ENCODE measurements at regions not wholly inside any gene's neighbourhood (a gene's known extent, or its start where the extent isn't known, plus 50 kb on each side); places are given as distances from the start of the nearest gene placed in this dataset.
"Not testable (repeated sequence)": the region's sequence is repeated elsewhere in the genome, so short reads cannot be mapped to it uniquely, and the experiment has no call there.

DNA sequence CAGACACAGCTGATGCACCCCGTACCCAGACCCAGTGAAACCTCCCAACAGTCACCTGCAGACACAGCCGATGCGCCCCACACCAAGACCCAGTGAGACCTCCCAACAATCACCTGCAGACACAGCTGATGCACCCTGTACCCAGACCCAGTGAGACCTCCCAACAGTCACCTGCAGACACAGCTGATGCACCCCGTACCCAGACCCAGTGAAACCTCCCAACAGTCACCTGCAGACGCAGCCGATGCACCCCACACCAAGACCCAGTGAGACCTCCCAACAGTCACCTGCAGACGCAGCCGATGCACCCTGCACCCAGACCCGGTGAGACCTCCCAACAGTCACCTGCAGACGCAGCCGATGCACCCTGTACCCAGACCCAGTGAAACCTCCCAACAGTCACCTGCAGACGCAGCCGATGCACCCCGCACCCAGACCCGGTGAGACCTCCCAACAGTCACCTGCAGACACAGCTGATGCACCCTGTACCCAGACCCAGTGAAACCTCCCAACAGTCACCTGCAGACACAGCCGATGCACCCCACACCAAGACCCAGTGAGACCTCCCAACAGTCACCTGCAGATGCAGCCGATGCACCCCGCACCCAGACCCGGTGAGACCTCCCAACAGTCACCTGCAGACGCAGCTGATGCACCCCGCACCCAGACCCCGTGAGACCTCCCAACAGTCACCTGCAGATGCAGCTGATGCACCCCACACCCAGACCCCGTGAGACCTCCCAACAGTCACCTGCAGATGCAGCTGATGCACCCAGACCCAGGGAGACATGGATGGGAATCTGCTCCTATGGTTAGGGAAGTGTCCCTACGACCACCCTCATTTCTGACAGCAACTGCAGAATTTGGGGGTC lies 178.3 kb upstream of the C1orf174 start:
- TF ChIP-seq, protein P1, sequence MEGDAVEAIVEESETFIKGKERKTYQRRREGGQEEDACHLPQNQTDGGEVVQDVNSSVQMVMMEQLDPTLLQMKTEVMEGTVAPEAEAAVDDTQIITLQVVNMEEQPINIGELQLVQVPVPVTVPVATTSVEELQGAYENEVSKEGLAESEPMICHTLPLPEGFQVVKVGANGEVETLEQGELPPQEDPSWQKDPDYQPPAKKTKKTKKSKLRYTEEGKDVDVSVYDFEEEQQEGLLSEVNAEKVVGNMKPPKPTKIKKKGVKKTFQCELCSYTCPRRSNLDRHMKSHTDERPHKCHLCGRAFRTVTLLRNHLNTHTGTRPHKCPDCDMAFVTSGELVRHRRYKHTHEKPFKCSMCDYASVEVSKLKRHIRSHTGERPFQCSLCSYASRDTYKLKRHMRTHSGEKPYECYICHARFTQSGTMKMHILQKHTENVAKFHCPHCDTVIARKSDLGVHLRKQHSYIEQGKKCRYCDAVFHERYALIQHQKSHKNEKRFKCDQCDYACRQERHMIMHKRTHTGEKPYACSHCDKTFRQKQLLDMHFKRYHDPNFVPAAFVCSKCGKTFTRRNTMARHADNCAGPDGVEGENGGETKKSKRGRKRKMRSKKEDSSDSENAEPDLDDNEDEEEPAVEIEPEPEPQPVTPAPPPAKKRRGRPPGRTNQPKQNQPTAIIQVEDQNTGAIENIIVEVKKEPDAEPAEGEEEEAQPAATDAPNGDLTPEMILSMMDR (IDR thresholded peaks at IDR 0.05), result not testable (repeated sequence)
- not testable (repeated sequence) for TF ChIP-seq POLR2A (IDR thresholded peaks at IDR 0.05)
